ENCODE measurements at regions not wholly inside any gene's neighbourhood (a gene's known extent, or its start where the extent isn't known, plus 50 kb on each side); places are given as distances from the start of the nearest gene placed in this dataset.

GRCh38 chr5:73379435-73379834 is 69.1 kb downstream of the FOXD1 start:
- TF ChIP-seq CTCF (IDR thresholded peaks at IDR 0.05; ENCODE audit: low read depth, low read length, poor library complexity, severe bottlenecking) (no peak), EZH2phosphoT487 (IDR thresholded peaks at IDR 0.05; ENCODE audit: borderline replicate concordance, low read length) (no peak)
